GM12873 (cell line): ENCODE measurements at regions not wholly inside any gene's neighbourhood (a gene's known extent, or its start where the extent isn't known, plus 50 kb on each side); places are given as distances from the start of the nearest gene placed in this dataset.

Source experiments
- TF ChIP-seq, protein P1 (sequence below): IDR thresholded peaks from 2 replicates; pipeline ENCODE4 v1.5.1; 2012; ENCODE audit warnings: low read depth, mild to moderate bottlenecking, moderate library complexity, low read length, control low read depth; ENCODE audit not compliant: insufficient read depth; ENCODE audit errors: missing control alignments

DNA sequence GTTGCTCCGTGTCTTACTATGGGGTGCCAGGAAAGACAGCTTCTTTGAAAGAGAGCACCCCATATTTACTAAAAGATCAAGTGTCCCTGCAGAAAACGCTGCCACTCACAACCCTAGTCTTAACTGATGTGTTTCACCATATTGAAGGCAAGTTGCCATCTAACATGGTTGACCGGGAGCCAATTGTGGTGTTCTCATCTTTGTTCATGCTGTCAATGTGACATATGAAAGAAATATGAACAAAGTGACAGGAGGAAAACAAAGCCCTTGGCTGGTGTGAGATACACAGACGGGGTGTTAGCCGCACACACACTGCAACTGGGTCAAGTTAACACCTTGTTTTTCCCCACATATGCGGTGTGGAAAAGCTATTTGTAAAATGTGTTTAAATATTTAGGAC, 122.3 kb upstream of the NEBL start:
- TF ChIP-seq, protein P1, sequence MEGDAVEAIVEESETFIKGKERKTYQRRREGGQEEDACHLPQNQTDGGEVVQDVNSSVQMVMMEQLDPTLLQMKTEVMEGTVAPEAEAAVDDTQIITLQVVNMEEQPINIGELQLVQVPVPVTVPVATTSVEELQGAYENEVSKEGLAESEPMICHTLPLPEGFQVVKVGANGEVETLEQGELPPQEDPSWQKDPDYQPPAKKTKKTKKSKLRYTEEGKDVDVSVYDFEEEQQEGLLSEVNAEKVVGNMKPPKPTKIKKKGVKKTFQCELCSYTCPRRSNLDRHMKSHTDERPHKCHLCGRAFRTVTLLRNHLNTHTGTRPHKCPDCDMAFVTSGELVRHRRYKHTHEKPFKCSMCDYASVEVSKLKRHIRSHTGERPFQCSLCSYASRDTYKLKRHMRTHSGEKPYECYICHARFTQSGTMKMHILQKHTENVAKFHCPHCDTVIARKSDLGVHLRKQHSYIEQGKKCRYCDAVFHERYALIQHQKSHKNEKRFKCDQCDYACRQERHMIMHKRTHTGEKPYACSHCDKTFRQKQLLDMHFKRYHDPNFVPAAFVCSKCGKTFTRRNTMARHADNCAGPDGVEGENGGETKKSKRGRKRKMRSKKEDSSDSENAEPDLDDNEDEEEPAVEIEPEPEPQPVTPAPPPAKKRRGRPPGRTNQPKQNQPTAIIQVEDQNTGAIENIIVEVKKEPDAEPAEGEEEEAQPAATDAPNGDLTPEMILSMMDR = no peak

DNA sequence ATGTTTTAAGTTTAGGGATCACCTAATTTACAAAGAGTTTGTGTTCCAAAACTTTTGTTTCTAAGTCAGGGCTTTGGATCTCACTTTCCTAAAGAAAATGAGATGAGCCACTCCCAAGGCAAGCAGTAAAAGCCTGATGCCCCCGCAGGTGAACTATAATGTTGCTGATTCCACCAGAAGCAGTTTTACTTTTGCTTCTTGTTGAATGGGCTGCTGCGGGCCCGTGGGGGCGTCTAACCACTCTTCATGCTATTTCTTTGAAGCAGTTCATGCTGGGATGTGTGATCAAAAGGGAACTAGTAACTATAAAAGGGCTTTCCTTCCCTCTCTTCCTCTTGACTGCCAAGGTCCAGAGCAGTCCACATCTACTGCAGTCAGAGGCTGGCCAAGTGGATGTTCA, 118.7 kb upstream of the NEBL start:
- TF ChIP-seq, protein P1 = no peak

DNA sequence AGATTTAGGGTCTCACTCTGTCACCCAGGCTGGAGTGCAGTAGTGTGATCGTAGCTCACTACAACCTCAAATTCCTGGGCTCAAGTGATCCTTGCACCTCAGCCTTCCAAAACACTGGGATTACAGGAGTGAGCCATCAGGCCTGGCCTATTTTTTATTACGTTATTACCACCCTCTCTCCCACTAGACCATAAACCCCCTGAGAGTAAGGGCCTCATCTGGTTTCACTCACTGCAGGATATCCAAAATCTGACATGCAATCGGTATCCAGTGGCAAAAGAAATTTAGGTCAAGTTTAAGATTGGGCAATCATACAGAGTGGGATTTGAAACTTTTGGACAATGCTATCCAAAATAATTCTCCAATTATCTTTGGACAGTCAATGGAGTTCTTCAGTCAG, 117.0 kb upstream of the NEBL start:
- TF ChIP-seq, protein P1 = no peak

DNA sequence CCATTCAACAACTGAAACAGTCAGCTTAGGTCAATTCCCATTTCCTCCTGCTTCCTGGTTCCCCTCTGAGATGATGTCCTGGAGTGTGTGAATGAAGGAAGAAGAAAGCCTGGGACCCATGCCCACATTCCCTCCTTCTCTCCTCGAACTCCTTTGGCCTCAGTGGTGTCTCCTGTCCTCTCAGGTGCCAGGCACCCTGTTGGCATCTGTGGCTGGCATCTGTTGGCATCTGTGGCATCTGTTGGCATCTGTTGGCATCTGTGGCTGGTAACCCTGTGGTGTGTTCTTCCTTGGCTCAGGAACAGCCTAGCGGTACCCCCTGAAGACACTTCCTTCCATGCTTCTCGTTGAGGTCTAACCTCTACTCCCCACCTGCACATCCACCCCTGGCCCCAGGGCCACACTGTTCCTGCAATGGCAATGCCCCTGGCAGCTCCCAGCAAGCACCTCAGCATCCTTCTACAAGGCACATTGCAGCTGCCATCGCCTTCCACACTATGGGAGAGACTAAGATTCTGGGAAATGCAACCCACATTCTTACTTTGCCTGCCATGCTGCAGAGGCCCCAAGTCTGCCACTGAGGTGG, 114.4 kb upstream of the NEBL start:
- TF ChIP-seq, protein P1 = no peak

DNA sequence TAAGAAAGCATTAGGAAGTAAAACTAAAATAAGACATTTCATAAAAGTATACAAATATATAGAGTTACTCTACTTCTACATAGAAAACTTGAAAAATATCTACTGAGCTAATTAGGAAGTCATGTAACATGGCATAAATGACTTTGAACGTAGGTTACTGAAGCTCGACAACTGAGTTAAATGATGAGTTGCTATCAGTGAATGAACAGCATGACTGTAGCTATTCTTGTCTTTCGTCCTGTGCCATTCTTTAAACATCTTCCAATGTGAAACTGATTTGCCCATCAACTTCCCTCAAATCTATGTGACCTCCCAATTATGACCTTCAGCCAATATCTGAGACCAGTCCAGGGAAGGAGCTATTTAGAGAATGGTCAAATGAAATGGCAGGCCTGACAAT, 113.5 kb upstream of the NEBL start:
- TF ChIP-seq, protein P1 = no peak

DNA sequence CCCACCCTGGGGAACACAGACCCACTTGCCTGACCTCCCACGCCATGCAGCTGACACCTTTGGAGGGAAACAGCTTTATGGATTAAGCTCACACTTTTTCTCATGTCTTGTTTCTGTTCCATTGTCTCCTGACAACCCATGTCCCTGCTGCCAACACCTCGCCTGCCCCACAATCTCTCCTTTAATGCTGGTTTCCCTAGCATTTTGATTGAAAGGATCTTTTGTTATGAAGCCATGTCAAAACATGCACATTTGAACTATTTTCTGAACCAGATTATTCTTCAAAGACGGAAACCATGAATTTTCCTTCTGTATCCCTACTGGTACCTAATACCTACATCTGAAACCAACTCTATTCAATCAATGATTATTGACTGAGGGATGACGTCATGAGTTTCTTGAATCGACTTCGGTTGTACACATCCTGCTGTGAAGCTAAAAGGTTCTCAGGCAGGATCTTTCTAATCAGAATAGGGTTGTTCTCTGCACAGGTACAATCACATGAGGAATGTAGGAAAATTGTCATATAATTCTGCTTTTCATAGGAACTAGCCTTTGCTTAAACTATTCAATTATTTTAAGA, 106.2 kb upstream of the NEBL start:
- TF ChIP-seq, protein P1 = no peak

DNA sequence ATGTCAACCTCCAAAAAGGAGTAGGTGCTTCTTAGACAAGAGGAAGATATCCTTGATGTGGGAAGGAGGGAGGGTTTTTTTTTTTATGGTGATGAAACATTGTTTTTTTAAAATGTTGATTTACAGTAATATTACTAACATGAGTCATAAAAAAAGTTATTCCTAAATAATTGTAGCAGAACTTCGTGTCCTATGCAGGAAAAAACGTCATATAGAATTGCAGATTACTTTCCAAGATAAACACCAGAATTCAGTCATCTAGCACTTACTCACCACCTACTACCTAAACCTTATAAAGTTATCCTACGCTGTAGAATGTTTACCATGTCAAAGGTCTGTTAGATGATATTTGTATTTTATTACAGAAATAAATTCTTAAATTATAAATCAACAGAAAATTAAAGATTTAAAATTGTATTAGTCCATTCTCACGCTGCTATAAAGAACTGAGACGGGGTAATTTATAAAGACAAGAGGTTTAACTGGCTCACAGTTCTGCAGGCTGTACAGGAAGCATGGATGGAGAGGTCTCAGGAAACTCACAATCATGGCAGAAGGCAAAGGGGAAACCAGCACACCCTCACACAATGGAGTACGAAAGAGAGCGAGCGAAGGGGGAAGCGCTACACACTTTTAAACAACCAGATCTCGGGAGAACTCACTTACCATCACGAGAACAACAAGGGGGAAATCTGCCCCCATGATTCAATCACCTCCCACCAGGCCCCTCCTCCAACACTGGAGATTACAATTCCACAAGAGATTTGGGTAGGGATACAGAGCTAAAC, 105.2 kb upstream of the NEBL start:
- TF ChIP-seq, protein P1 = no peak
